ENCODE measurements at regions not wholly inside any gene's neighbourhood (a gene's known extent, or its start where the extent isn't known, plus 50 kb on each side); places are given as distances from the start of the nearest gene placed in this dataset.

DNA sequence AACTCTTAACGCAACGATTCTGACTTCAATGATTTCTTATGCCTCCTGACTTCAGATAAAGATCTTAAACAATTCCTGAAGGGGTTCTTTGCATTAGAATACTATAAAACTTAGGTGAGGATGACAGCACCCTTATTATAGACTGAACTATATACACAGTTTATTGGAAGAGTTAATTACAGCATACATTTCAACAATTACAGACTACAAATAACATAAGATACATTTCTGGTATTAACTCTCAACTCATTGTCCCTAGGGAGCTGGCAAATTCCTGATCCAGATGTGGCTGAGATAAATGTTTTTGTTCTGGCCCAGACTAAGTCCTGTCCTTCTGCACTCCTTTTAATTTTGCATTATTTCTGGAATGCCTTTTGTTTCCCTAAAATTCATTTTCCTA lies 155.5 kb upstream of the TMC3 start:
- DNase-seq (ENCODE audit: low read depth, low spot score), result no peak

DNA sequence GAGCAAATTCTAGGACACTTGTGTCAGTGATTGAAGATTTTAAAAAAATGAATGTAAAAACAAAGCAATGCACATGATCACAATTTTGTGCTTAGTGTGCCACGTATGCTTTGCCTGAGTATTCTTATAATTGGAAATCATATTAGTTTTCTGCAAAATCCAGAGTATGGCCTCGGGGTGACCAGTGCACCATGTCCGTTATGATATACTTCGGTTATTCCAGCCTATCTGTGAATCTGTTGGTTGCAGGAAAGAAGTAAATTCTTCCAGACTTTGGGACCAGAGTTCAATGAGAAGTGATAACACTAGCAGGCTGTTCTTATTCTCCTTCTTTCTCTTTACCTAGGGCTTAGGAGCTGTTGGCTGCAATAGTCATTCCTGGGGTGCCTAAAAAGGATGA lies 152.0 kb upstream of the TMC3 start:
- DNase-seq (ENCODE audit: low read depth, low spot score), result no peak

DNA sequence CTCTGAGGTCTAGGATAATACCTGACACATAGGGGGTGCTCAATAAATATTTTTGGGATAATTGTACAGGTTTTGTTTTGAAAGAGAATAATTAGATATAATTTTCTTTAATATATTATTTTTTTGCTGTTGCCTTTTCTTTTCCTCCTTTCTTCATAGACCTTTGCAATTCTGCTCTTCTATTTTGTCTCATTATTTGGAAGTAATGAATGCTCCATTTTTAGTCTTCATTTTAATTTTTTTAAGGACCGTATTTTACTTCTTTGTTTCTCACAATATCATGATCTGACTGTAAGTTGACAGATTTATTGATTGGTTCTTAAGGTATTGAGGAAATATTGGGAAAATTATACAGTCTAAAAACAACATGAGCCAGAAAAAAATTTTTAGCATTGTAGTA lies 150.5 kb upstream of the TMC3 start:
- no peak for DNase-seq (ENCODE audit: low read depth, low spot score)

DNA sequence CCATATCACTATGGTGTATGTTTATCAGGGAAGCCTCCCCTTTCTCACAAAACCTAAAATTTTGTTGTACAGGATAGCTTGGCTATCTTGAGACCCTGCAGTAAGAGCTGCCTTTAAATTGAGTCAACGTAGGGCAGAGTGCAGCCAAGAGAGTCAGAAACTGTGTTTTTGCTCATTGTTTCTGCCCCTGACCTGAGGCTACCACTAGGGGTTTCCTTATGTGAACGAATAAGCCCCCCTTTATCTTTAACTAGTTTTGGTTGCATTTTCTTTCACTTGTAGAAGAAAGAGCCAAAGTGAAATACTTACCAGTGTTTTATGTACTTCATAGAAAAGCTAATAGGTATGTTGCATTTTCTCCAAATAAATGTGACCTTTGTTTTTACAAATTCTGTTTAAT lies 149.9 kb upstream of the TMC3 start:
- no peak for DNase-seq (ENCODE audit: low read depth, low spot score)

DNA sequence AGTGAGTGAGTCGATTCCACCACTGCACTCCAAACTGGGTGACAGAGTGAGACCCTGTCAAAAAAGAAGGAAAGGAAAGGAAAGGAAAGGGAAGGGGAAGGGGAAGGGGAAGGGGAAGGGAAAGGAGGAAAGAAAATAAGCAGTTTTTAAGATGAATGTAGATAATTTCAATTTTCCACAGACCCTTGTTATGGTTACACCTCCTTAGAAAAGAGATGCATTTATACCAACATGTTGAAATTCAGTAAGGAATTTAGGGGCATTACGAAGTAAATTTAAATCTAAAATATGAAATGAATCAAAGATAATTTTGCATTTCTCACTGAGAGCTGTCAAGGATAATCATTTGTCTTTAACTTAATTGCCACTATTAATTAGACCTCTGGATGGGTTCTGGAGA lies 146.5 kb upstream of the TMC3 start:
- no peak for DNase-seq (ENCODE audit: low read depth, low spot score)

DNA sequence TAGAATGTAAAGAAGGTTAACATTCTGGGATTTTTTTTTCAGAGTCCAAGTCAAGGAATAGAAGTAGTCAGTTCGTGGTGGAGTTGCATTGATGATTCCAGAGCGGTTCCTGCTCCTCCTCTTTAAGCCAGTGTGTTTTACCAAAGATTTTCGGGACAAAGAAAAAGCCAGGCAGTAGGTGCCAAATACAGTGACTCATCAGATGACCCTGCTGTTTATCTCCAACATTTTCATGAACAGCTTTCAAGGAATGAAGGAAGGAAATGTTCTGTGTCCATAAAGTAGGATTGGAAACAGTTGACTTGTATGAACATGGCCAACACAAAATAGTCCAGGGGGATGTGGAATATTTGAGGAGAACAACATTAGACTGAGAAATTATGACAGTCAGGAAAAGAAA lies 142.4 kb upstream of the TMC3 start:
- no peak for DNase-seq (ENCODE audit: low read depth, low spot score)

DNA sequence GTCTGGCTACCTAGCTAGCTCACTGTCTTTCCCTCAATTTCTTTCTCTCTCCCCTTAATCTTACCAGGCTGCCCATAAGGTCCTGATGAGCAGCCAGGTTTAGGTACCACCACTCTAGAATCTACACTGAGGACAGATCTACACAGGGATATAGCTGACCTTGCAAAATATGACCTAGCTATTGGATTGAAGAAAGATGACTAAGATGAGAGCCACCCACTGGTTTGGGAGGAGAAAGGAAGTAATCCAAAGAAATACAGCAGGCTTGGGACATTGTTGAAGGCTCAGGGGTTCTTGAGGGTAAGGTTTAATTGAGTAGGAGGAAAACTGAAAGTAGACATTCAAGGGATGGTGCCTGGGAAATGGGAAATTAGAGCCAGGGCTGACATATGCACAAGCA lies 142.0 kb upstream of the TMC3 start:
- no peak for DNase-seq (ENCODE audit: low read depth, low spot score)

DNA sequence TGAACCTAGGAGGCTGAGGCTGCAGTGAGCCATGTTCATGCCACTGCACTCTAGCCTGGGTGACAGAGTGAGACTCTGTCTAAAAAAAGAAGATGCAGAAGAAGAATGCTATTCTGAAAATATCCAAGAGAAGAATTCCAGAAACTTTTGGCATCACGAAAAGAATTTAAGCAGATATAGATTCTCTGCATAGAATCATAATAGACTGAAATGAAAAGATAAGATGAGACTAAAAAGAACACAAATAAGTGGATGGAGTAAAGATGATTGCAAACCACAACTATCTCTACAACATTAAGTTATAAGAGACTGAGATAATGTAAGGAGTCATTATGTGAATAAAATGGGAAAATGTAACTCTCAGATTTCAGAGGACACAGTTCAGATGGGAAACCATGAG lies 140.7 kb upstream of the TMC3 start:
- DNase-seq (ENCODE audit: low read depth, low spot score), result no peak

DNA sequence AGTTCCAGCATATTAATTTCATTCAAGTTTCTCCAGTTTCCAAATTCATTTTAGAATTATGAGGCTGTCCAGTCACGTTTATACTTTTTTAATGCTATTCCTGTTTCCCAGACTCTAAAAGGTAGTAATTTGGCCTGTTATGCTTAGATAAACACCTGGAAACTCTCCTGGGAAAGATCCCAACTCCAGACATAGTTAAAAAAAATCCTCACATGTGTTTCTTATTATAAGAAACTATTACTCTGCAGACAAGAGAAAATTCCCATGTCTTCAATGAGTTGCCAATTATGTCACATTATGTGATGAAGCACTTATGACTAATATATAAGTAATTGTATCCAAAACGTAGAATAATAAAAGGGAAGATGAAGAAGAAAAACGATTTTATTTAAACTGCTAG lies 137.1 kb upstream of the TMC3 start:
- DNase-seq (ENCODE audit: low read depth, low spot score), result no peak

DNA sequence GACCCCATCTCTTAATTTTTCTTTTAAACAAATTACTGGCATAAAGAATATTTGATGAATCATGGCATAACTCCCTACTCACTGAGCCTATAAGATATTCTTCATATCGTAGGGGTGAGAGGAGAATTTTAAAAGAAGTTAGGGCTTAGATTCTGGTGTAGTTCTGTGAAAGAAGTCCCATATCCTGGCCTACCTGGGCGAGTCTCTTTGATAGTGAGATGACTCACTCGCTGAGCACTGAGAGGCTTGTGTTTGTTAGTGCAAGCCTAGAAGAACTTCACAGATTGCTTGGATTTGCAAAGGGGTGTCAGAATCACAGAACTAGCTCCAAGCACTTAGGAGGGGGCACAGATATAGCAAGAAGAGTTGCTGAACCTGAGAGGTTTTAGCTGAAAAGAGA lies 133.8 kb upstream of the TMC3 start:
- no peak for DNase-seq (ENCODE audit: low read depth, low spot score)

DNA sequence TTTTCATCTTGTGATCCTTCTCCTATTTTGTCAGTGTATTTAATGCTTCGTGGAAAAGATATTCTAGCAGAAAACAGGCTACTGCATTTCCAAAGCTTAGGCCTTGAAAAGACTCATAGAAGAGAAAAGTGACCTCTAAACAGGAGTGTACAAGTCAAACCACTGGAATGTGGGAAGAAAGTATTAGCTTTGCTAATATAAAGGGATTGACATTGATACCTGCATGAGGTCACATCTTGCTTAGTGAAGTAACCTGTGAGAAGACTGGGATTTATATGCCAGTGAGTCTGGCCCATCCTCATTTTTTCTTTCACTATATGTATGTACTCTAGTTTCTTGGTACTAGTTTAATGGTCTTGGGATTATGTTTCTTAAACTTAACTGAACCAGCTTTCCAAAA lies 132.9 kb upstream of the TMC3 start:
- no peak for DNase-seq (ENCODE audit: low read depth, low spot score)

DNA sequence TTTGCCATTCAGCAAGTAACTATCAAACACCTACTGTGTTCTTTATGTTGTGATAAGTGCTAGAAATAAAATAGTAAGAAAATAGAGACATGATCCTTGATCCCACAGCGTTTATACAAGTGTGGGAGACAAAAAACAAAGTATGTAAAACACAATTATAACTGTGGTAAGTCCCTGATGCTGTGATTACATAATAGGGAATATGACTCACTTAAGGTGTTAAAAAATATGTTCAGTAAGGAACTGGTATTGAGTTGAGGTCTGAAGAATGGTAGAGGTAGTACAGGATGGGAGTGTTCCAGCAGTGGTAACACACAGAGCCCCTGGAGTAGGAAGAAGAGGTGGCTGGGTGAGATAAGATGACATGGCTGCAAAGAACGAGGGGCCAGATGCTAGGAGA lies 132.1 kb upstream of the TMC3 start:
- no peak for DNase-seq (ENCODE audit: low read depth, low spot score)

DNA sequence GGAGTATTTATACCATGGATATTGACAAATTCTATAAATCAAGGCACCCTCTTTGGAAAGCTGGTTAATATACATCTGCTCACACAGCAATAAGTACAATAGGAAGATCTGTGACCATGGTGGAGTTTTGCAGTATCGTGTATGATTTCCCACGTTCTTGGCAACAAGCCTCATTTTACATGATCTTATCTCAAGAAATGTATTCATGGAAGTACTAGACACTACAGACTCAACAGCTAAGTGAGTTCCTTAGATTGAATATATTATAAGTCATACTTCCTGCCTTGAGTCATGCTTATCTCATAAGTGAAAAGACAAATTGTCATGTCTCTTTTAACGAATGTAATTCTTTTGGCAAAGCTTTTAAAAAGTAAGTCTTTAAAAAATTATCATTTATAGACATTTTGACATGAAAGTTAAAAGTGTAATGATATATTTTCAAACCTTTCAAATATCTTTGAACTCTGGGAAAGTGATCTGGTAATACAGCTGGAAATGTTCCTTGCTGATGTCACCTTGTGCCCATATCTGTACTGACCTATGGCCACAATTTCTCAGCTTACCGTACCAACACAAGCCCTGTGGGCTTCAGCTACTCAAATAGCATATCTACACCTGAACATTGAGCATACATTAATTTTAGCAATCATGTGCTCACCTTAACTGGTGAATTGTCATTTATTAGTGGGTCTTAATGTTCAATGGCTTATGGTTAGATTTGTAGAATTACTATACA lies 130.3 kb upstream of the TMC3 start:
- DNase-seq (ENCODE audit: low read depth, low spot score), result no peak

DNA sequence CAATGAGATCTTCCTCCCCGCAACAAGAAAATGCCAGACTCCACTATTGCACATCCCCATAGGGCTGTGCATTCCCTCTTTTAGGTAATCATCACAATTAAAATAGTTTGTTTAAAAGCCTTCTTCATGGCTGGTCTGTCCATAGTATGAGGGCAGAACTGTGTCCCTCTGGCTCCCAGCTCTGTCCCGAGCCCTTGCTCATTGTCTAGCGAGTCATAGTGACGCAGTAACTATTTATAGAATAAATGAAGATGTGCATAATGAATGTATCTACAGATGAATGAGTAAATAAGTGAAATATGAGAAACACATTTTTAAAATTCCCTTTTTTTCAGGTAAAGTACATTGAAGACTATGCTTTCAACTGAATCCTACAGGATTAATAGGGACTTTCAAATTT lies 128.4 kb upstream of the TMC3 start:
- no peak for DNase-seq (ENCODE audit: low read depth, low spot score)

DNA sequence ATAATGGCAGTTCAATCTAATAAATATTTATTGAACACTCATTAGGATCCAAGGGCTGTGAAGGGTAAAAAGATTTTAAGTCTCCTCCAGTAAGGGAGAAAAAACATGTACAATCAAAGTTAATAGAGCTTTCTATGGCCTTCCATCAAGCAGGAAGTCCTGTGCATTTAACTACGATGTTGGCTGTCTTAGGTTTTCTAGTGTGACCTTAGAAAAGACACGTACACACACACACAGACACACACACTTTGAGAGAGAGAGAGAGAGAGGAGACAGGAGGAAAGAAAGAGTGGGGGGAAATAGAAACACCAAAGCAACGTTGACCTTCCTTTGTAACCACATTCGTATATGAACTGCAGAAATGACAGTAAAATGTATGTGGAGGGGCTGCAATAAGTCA lies 126.1 kb upstream of the TMC3 start:
- no peak for DNase-seq (ENCODE audit: low read depth, low spot score)

DNA sequence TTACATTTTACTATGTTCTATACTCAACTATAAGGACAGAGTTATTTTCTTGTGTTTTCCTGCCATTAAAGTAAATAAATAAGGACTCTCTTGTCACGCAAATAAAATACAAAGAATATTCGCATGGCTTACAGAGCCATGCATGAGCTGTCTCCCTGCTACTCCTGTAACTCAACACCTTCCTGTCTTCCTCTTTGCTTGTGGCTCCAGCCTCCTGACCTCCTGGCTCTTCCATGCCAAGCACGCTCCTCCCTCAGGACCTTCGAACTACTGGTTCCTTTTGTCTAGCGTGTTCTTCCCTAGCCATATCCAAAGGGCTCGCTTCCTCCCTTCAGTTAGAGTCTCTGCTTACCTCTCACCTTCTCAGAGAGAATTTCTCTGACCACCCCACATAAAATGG lies 124.3 kb upstream of the TMC3 start:
- no peak for DNase-seq (ENCODE audit: low read depth, low spot score)

DNA sequence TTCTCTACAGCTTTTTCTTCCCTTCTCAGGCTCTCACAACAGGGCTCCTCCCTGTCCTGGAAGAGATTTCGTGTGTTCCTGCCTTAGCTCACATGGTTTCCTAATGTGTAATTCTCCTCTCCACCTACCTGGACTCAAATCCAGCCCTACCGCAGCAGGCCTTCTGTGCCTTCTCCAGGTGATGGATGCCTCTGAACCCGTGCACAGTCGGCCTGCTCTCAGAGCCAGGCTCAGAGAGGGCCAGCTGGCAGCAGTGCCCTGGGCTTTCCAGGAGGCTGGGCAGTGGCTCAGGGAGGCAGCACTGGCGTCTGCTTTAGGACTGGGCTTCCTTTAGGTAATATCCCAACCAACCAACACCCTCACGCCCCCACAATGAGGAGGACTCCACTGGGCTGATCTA lies 123.2 kb upstream of the TMC3 start:
- DNase-seq (ENCODE audit: low read depth, low spot score), result no peak

DNA sequence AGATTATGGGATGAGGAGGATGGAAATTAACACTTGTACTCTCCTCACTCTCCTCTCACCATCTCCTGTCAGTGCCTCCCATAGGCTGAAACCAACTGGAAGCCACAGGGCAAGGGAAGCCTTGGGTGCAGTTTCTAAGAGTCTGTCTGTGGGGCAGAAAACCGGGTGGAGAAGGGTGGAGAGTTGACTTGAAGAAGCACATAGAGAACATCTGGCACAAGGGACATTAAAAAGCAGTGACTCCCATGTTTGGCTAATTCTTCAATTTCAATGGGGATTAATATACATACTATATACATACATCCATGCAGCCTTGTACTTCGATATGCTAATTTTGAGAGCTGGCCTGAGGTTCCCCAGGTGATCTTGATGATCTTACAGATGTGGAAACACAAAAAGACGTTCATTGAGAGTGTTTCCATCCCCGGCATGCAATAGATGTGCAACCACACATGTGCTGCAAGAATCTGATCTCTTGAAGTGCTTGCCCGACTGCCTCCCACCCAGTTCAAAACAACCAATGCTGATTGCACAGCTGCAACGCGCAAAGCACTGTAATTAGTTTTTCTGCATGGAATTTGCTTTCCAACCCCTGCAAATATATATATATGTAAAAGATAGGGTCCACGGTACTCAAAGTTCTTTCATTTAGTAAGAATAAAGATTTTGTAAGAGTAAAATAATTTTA lies 121.9 kb upstream of the TMC3 start:
- DNase-seq (ENCODE audit: low read depth, low spot score), result no peak

DNA sequence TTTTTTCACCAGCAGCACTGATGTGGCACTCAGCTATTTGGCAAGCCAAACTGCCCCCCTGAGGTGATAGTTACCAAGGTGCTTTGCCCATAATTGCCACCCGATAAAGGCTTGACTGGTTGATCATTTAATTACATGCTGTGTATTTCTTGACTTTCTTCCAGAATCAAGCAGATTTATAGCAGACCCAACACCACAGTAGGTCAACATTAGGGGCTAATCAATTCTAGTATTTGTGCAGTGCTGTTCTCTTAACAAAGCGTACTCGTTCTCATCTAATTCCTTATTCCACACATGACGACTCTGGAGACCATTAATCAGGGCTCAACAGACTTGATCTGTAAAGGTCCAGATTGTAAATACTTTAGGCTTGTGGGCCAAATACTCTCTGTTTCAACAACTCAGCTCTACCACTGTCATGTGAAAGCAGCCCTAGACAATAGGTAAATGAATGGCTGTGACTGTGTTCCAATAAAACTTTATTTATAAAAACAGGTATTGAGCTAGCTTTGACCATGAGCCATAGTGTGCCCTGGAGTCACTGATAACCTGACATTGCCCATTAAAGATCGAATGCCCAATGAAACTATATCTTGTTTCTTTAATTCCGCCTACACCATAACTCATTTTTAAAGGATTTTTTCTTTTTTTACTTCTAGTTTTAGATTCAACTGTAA lies 119.1 kb upstream of the TMC3 start:
- DNase-seq (ENCODE audit: low read depth, low spot score), result no peak

DNA sequence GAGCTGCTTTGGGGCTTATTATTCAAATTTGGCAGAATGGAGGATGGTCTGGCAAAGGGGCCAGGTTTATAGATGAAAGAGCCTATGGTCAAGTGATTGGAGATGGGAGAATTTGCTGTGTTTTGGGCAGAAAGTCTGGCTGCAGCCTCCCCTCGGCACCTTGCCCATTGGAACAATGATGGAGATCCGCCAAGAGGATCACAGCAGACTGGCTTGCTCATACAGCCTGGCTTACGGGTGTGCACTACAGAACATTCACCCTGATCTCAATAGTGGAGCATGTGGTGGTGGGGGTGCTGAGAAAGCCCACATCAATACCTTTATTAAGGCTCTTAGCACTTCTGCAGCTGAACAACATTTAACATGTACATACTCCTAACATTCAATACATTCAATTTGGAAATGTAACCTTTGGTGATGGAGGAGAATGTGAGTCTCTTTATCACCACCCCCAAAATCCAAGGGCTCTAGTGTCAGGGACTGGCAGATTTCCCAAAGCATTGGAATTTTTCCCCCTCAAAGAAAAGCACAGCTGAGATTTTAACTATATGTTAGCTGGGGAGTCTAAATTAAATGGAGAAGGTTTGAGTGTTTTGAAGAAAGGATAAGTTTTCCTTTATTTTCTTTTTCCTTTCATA lies 118.4 kb upstream of the TMC3 start:
- DNase-seq (ENCODE audit: low read depth, low spot score), result no peak

DNA sequence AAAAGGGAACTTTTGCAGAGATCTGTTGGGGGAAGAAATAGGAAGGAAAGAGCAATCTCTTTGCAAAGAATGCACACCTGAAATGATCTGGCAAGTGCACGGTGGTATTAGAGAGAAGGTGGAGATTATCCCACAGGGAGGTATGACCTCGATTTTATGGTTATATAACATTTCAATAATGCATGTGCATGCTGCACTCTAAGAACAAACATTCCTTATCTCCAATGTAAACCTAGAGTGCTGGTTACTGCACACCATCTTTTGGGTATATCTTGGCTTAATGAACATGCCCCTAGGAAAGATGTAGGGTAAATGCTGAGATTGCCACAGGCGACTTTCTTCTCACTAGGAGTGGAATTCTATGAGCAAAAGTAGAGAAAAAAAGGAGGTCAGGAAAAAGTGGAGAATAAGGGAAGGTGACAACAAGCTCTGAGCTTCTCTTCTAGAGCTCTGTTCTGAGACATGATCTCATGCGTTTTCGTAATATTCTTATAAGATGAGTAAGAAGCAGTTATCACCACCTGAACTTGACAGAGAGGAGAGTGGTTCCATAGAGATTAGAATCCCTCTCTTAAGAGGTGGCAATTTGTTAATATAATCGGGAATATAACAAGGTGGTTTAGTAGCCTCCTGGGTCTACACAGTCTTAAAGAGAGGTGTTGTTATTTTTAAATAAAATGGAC lies 117.5 kb upstream of the TMC3 start:
- no peak for DNase-seq (ENCODE audit: low read depth, low spot score)

DNA sequence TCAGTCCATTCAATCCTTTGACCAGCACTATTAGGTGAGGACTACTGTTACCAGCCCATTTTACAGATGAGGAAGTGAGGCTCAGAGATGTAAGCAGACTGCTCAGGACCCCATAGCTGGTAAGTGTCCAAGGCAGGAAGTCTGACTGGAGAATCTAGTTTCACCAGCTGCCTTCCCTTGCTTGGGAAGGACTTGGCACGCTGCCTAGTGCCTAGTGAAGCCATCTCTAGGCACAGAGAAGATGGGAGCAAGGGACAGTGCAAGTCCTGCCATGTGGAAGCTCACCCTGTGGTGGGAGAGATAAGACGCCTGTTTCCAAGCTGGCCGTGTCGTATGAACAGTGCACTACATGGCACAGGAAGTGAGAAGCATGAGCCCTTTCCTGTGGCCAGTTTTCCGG lies 111.8 kb upstream of the TMC3 start:
- DNase-seq (ENCODE audit: low read depth, low spot score), result no peak
